ENCODE measurements at regions not wholly inside any gene's neighbourhood (a gene's known extent, or its start where the extent isn't known, plus 50 kb on each side); places are given as distances from the start of the nearest gene placed in this dataset.

DNA sequence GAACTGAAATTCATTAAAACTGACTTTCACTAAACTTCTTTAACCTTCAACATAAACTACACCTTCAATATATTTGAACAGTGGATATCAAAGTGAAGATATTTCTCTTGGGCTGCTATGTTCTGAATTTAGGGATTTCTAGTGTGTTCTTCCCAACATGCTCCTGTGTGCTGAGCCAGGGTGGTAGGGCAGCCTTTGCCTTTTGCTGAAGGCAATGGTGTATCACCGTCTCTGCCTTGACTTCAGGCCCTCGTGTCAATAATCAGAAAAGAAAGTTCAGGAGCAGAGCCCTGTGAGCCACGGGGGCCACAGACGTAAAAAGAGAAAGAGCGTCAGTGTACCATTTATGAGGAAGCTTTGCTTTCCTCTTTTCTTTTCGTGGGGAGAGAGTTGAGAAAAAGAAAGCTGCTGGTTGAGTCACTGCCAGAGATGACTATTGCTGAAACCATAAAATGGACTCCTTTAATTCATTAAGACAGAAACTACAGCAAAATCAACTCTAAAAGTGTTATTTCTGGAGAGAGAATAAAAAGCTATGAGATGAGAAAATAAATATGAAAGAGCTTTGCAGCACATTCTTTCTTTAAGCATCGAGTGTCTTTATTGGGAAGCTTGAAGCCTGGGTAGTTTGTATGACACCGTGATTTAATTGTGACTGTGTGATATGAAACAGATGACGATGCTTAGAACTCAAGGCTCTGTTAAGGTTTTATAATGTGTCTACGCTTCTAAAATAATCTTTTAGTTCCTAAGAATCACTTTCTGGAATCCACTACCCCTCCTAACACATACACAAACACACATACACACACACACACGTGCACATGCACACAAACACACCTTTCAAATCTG is 271.8 kb upstream of the MTNR1B start:
- no peak overlapping the region for H2AFZ ChIP-seq
- no peaks in the 10 kb centered on the region for H3K27me3 Mint-ChIP-seq (ENCODE audit: insufficient read depth, low read depth, poor library complexity)
- TF ChIP-seq, protein P1, sequence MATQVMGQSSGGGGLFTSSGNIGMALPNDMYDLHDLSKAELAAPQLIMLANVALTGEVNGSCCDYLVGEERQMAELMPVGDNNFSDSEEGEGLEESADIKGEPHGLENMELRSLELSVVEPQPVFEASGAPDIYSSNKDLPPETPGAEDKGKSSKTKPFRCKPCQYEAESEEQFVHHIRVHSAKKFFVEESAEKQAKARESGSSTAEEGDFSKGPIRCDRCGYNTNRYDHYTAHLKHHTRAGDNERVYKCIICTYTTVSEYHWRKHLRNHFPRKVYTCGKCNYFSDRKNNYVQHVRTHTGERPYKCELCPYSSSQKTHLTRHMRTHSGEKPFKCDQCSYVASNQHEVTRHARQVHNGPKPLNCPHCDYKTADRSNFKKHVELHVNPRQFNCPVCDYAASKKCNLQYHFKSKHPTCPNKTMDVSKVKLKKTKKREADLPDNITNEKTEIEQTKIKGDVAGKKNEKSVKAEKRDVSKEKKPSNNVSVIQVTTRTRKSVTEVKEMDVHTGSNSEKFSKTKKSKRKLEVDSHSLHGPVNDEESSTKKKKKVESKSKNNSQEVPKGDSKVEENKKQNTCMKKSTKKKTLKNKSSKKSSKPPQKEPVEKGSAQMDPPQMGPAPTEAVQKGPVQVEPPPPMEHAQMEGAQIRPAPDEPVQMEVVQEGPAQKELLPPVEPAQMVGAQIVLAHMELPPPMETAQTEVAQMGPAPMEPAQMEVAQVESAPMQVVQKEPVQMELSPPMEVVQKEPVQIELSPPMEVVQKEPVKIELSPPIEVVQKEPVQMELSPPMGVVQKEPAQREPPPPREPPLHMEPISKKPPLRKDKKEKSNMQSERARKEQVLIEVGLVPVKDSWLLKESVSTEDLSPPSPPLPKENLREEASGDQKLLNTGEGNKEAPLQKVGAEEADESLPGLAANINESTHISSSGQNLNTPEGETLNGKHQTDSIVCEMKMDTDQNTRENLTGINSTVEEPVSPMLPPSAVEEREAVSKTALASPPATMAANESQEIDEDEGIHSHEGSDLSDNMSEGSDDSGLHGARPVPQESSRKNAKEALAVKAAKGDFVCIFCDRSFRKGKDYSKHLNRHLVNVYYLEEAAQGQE (IDR thresholded peaks at IDR 0.05; ENCODE audit: unreplicated experiment): no peak
- TF ChIP-seq EZH2 (IDR thresholded peaks at IDR 0.05; ENCODE audit: low read depth, unreplicated experiment) (no peak), NANOG (IDR thresholded peaks at IDR 0.05; ENCODE audit: borderline replicate concordance) (no peak), ZNF331 (CRISPR knock-in tag; IDR thresholded peaks at IDR 0.05; ENCODE audit: low read depth) (no peak), EZH2phosphoT487 (IDR thresholded peaks at IDR 0.05; ENCODE audit: unreplicated experiment) (no peak), POLR2AphosphoS5 (IDR thresholded peaks at IDR 0.05; ENCODE audit: low read depth) (no peak), ZNF462 (CRISPR knock-in tag; IDR thresholded peaks at IDR 0.05) (no peak), ZNF114 (CRISPR knock-in tag; IDR thresholded peaks at IDR 0.05) (no peak), STAT1 (IDR thresholded peaks at IDR 0.05; ENCODE audit: unreplicated experiment) (no peak), JUNB (IDR thresholded peaks at IDR 0.05; ENCODE audit: unreplicated experiment) (no peak), CREB1 (CRISPR knock-in tag; IDR thresholded peaks at IDR 0.05; ENCODE audit: low read depth) (no peak)
- TF ChIP-seq, protein P2, sequence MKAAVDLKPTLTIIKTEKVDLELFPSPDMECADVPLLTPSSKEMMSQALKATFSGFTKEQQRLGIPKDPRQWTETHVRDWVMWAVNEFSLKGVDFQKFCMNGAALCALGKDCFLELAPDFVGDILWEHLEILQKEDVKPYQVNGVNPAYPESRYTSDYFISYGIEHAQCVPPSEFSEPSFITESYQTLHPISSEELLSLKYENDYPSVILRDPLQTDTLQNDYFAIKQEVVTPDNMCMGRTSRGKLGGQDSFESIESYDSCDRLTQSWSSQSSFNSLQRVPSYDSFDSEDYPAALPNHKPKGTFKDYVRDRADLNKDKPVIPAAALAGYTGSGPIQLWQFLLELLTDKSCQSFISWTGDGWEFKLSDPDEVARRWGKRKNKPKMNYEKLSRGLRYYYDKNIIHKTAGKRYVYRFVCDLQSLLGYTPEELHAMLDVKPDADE (IDR thresholded peaks at IDR 0.05): no peak
- TF ChIP-seq, protein P3, sequence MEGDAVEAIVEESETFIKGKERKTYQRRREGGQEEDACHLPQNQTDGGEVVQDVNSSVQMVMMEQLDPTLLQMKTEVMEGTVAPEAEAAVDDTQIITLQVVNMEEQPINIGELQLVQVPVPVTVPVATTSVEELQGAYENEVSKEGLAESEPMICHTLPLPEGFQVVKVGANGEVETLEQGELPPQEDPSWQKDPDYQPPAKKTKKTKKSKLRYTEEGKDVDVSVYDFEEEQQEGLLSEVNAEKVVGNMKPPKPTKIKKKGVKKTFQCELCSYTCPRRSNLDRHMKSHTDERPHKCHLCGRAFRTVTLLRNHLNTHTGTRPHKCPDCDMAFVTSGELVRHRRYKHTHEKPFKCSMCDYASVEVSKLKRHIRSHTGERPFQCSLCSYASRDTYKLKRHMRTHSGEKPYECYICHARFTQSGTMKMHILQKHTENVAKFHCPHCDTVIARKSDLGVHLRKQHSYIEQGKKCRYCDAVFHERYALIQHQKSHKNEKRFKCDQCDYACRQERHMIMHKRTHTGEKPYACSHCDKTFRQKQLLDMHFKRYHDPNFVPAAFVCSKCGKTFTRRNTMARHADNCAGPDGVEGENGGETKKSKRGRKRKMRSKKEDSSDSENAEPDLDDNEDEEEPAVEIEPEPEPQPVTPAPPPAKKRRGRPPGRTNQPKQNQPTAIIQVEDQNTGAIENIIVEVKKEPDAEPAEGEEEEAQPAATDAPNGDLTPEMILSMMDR (conservative IDR thresholded peaks at IDR 0.05; ENCODE audit: low read depth in 2 of 2): no peak
- H3K36me3 ChIP-seq (ENCODE audit: insufficient read depth): no peaks in the 10 kb centered on the region
- H3K27me3 ChIP-seq (ENCODE audit: insufficient read depth): no peaks in the 10 kb centered on the region
- no peaks in the 10 kb centered on the region for H3K9me2 ChIP-seq (ENCODE audit: insufficient read depth)
- H3K4me1 ChIP-seq (ENCODE audit: insufficient read depth): no peaks in the 10 kb centered on the region
- no peaks in the 10 kb centered on the region for H3K79me2 ChIP-seq (replicated peaks; ENCODE audit: insufficient read depth)
- H3K4me3 Mint-ChIP-seq: no peak overlapping the region
- H3K4me1 Mint-ChIP-seq: peaks cover 5% of the 10 kb centered on the region; the same call in 2 of the 3 replicates
- H3F3A ChIP-seq (replicated peaks; ENCODE audit: low read depth): no peaks in the 10 kb centered on the region
- no peak for ATAC-seq
- H4K20me1 ChIP-seq (replicated peaks; ENCODE audit: insufficient read depth): no peaks in the 10 kb centered on the region
- H3K27ac Mint-ChIP-seq: peak overlapping the region; percentile 45; the same call in 1 of the 2 replicates
- DNase-seq (ENCODE audit: low spot score): no peak
- no peak overlapping the region for H3K4me2 ChIP-seq
- no peak overlapping the region for H3K4me3 ChIP-seq
- no peak overlapping the region; the same call in 1 of the 2 replicates for H3K27ac ChIP-seq (ENCODE audit: low read depth)
- H3K36me3 Mint-ChIP-seq (ENCODE audit: low read depth): no peaks in the 10 kb centered on the region; the same call in 2 of the 3 replicates
- no peaks in the 10 kb centered on the region; the same call in 2 of the 3 replicates for H3K9me3 Mint-ChIP-seq

All from GM23338 (cell line).